ENCODE measurements at regions not wholly inside any gene's neighbourhood (a gene's known extent, or its start where the extent isn't known, plus 50 kb on each side); places are given as distances from the start of the nearest gene placed in this dataset.

DNA sequence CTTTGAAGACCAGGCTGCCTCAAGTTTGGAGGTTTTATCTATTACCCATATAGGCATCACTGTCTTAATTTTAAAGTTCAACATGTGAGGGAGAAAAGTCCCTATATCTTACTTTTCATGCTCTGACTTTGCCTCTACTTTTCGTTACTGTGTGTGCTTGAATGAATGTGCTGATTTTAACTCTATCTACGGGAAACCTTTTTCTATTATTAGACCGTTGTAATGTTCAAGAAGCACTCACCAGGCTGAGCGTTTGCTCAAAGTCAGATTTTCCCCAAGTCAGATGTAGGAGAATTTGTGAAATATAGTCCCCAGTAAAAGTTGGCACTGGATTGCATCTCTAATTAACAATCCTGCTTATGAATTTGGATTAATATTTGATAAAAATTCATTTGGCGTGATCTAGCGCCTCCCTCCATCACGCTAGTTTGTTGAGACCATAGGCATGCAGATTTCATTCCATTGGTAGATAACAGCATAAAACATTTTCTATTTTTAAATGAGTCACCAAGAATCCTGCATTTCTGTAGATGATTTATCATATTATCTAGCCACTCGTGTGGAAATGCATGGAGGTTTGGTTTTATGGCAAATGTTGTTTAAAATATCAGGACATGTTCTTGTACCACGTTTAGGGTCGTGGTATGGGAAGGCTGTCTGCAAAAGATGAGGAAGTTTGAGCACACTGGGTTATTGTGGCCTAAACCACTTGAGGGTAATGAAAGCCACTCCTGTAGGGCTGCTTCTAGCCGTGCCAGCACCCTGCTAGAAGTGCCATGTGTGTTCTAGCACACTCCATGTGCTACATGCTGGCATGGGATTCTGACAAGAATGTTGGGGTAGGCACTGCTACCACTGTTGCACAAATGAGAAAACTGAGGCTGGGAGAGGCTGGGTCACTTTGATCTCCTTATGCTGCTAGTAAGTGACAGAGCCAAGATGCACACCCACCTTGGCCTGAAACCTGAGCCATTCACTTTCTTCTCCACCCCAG lies 179.4 kb downstream of the FGF9 start:
- peaks cover 2% of the 10 kb centered on the region for H3K4me1 Mint-ChIP-seq

More for the DNA sequence above, 179.4 kb downstream of the FGF9 start:
- Histone ChIP-seq H4K20me1 (ENCODE audit: control insufficient read depth, insufficient read depth, low read length, poor library complexity, severe bottlenecking) (no peaks in the 10 kb centered on the region), H3K9me3 (ENCODE audit: control extremely low read depth in 1 of 3, control insufficient read depth in 2 of 3, insufficient read depth in 1 of 3, low read length in 2 of 3) (no peaks in the 10 kb centered on the region), H3K79me2 (ENCODE audit: control insufficient read depth, insufficient read depth, low read length) (no peaks in the 10 kb centered on the region), H3K4me3 (ENCODE audit: control extremely low read depth in 1 of 5, extremely low read depth in 1 of 5, insufficient read depth in 1 of 5, low read depth in 2 of 5, low read length in 4 of 5) (no peak overlapping the region), H3K9ac (ENCODE audit: low read length) (no peak overlapping the region), H2AFZ (ENCODE audit: insufficient read depth, low read depth, low read length, poor library complexity, severe bottlenecking) (no peak overlapping the region), H3K36me3 (replicated peaks in 1 of 2; ENCODE audit: control extremely low read depth in 1 of 2, control insufficient read depth in 1 of 2, extremely low read depth in 1 of 2, insufficient read depth in 2 of 2, low read length in 1 of 2) (no peaks in the 10 kb centered on the region), H3K27ac (ENCODE audit: low read length in 2 of 2) (no peak overlapping the region), H3K27me3 (replicated peaks in 1 of 4; ENCODE audit: control extremely low read depth in 1 of 4, control insufficient read depth in 3 of 4, insufficient read depth in 4 of 4, low read length in 3 of 4) (no peaks in the 10 kb centered on the region), H3K4me1 (ENCODE audit: control insufficient read depth in 2 of 2, insufficient read depth in 2 of 2, low read length in 2 of 2) (no peaks in the 10 kb centered on the region), H3K4me2 (replicated peaks; ENCODE audit: low read depth, low read length, poor library complexity, severe bottlenecking) (no peak overlapping the region)
- TF ChIP-seq EZH2 (IDR thresholded peaks at IDR 0.05; ENCODE audit: borderline replicate concordance, insufficient read depth, low read depth, low read length, poor library complexity, severe bottlenecking) (no peak), CTCF (IDR thresholded peaks at IDR 0.05) (no peak)
- Mint-ChIP-seq H3K27ac (peak overlapping the region; percentile 22), H3K4me3 (no peak overlapping the region), H3K9me3 (ENCODE audit: insufficient read depth) (no peaks in the 10 kb centered on the region), H3K27me3 (no peaks in the 10 kb centered on the region)
- ChIA-PET CTCF (interaction anchor here (0.9 to 1.6 kb wide), 4 partner anchors 280 to 429 kb away, joined by 3 to 5 read pairs (median 3); no protein-coding TSS in a partner anchor), POLR2A (no interaction called here)
- 63% methylated on average over 4 of the region's 11 CpGs for WGBS (ENCODE audit: insufficient coverage)
- intact Hi-C loops (cut with micrococcal nuclease): no loop called here
- DNase-seq: no peak
- no peak for ATAC-seq (ENCODE audit: low read depth)

Measured in B cell (primary cell).